GM19455 (cell line): ENCODE measurements at regions not wholly inside any gene's neighbourhood (a gene's known extent, or its start where the extent isn't known, plus 50 kb on each side); places are given as distances from the start of the nearest gene placed in this dataset.

Experiments
- ATAC-seq: cut with Tn5 transposase; IDR thresholded peaks from one replicate; pipeline ENCODE4 v1.9.1; 2021; ENCODE audit not compliant: unreplicated experiment

DNA sequence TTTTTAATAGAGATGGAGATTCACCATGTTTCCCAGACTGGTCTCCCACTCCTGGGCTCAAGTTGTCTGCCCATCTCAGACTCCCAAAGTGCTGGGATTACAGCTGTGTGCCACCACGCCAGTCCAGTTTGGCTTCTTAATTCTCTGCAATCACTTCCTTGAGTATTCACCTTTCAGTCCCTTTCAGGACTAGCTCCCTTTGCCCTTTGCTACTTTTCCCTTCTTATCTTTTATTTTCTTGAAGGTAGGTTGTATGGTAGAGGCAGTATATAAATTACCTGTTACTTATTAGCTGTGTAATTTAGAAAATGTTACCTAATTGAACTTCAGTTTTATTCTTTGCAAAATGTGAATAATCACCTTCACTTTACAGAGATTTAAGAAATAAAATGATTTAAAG lies 285.8 kb downstream of the FGF9 start:
- ATAC-seq: no peak

DNA sequence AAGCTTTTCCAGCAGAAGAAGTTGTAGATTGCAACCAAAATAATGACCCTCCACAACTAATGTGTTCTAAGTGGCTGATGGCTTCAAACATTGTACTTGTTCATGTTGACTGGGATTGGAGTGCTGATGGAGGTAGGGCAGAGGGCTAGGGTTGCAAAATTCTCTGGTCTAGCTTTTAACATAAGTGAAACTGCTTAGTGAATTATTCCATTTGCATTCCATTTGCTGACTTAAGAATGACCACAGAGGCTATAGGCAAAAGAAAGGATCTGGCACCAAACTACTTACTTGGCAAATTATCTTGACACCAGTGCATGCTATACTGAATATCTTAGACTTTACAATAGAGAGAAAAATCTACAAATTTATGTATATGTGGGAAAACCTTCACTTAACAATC lies 287.0 kb downstream of the FGF9 start:
- ATAC-seq: no peak

DNA sequence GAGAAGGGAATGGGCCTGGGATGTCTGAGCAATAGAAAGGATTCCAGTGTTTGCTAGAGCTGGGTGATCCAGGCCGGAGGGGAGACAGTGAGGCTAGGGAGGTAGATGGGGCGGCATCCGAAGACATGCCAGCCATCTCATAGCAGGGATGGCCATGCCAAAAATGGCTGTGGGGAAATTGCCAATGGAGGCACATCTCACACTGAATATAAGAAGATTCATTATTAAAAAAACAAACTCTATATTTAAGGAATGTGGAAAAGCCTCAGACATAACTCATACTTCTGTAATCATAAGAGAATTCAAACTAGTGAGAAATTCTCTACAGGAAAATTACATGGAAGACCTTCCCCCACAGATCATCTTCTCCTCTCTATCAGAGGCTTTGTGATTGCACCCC lies 289.2 kb downstream of the FGF9 start:
- no peak for ATAC-seq

DNA sequence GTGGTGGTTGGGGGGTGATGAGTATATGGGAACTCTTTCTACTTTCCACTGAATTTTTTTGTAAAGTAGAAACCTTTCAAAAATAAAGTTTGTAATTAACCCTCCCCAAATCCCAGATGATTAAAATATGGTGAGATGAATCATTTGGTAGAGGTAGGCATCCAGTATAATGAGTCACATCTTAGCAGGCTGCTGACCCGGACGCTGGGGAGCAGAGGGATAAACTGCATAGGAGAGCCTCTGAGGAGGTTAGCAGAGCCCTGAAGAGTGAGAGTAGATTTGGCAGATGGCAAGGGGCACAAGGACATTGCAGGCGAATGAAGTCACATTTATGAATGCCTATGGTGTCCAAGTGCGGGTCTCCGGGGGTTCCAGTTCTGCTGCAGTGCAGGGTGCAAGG lies 293.8 kb downstream of the FGF9 start:
- ATAC-seq: no peak

DNA sequence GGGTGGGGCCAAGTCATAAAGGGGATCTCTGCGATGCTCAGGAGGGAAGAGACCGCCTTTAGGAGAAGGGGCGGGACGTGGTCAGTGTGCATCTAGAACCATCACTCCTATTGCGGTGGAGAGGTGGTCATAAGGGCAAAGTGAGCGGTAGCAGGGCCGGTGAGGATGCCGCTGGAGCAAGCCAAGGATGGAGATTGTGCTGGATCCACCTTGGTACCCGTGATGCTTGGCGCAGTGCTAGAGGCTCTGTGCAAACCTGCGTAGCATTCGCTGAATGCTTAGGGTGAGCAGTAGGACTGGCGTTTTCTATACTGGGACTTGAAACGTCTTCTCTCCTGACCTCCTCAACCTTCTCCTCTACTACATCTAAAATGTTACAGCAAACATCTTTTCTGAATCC lies 294.2 kb downstream of the FGF9 start:
- ATAC-seq: no peak

DNA sequence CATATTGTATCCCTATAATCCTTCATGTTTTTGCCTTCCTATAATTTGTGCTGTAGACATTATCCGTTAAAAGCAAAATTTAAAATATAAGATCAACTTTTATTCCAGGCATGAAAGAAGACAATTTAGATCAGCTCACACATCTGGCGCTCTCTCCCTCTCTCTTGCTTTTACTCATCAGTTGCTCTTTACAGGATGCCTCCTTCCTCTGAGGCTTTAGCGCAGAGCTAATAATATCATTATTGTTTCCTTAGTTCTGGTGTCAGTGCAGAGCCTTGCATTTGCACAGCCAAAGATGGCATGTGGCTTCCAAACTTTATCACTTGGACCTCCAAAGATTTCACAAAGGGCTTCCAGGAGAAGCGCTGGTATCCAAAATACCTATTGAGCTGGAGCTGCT lies 295.1 kb downstream of the FGF9 start:
- ATAC-seq: no peak

DNA sequence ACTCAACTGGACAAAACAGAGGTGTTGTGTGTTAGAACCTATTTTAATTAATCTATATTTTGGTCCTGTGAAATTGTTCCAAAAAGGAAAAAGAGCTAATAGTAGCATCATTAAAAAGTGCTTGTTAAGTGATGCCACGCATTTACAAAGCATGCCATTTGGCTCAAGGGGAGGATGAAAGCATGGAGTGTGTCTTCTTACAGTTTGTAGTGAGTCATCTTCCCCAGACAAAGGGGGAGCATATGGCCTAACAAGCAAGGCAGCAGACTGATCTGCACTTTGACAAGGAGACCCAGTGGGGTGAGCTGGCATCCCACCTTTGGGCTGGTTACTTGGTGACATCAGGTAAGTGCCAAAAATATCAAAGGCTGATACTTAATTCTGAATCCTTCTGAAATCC lies 297.0 kb downstream of the FGF9 start:
- no peak for ATAC-seq

DNA sequence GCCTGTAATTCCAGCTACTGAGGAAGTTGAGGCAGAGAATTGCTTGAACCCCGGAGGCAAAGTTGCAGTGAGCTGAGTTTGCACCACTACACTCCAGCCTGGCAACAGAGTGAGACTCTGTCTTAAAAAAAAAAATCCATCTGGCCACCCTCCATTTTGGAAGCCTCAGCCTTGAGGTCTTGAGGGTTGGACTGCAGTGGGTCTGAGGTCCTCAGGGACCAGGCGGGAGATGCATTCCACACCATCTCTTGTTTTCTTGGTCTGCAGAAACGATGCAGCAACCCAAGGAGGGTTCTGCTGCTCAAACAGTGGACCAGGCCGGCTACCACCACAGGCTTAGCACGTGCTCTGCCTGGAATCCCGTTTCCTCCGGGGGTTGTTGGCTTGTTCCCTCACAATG lies 299.3 kb downstream of the FGF9 start:
- ATAC-seq: no peak

DNA sequence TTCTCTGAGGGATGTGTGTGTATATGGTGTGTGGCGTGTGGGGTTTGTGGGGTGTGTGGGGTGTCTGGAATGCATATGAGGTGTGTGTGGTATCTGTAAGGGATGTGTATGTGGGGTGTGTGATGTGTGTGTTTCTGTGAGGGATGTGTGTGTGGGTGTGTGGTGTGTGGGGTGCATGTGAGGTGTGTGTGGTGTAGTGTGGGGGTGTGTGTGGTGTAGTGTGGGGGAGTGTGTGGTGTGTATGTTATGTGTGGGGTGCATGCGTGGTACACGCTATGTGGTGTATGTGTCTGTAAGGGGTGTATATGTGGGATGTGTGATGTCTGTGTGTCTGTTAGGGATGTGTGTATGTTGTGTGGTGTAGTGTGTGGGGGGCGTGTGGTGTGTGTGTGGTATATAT lies 300.0 kb downstream of the FGF9 start:
- no peak for ATAC-seq

DNA sequence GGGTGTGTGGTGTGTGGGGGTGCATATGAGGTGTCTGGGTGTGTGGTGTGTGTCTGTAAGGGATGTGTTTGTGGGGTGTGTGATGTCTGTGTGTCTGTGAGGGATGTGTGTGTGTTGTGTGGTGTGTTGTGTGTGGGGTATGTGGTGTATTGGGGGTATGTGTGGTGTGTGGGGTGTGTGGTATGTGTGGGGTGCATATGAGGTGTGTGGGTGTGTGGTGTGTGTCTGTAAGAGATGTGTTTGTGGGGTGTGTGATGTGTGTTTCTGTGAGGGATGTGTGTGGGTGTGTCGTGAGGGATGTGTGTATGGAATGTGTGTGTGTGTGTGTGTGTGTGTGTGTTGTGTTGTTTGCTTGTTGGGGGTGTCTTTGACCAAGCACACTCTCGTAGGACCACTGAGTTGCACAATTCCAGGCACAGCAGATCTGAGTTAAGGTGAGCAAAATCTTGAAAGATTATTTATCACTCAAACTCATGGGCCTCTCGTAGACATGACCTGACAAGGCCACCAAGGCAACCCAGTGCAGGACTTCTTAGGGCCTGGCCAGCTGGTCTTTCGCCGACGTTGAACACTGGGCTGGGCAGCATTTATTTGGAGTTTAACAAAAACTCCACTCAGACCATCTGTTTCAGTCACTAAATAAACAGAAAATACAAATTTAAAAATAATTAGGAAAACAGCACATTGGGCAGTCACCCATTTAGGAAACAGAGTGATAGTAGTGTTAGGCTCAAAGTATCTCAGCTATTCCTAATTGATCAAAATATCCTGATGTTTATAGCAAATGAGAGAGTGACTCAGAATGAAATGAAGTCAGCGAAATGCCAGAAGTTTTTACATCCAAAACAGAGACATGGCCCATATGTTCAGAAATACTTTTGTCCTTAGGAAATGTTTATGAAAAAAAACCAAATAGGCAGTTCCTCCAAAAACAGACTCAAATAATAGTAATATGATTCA lies 301.1 kb downstream of the FGF9 start:
- ATAC-seq: no peak

DNA sequence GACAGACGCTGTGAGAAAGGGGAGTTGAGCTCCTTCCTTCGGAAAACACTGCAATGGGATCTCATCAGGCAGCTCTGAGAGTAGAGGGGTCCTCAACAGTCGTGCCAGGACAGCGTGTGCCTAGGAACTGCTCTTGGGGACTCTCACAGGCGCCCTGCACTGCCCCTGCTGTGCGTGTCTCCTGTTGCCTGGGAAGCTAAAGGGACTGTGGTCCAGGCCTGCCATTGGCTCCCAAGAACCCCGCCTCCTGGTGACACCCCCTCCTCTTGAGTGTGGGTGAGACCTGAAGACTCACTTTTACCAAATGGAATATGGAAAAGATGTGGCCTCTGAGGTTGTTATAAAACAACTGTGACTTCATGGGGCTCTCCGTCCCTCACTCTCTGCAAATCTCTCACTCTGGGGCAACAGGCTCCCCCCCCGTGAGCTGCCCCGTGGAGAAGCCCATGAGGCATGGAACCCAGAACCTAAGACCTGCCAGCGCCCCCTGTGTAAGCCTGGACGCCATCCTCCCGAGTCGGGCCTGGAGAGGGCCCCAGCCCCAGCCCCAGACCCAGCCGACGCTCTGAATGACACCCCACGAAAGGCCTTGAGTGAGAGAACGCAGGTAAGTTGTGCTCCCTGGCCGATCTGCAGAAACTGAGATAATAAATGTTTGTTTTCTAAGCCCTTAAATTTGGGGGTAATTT lies 302.7 kb downstream of the FGF9 start:
- no peak for ATAC-seq

DNA sequence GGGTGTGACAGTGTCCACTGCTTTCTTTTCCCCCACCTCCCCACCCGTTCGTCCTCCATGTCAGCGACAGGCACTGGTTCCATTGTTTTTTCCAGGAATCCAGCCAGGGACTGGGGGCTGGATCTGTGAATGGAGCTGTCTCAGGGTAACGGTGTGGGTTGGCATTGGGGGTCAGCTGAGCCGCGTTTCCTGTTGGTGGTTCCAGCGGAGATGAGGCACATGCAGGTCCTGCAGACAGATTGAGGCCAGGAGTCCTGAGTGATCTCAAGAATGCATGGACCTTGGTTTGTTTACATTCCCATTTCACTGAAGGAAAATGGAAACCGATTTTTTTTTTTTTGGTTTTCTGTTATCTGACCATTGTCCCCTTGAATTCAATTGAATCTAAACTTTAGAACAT lies 303.9 kb downstream of the FGF9 start:
- ATAC-seq: no peak

DNA sequence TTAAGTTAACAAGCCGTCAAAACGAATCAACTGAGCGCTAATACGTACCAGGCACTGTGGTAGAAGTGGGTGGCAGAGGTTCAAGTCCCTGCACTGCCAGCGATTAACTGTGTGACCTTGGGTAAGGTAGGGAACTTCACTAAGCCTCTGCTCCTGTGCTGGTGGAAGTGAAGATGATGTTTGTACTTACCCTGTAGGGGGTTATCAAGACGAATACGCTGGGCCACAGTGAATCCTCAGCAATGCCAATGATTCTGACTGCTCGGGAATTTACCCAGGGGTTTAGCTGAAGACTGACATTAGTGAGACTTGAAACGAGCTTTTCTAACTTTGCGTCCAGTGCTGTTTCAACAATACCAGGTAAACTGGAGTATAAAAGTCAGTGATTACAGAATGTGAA lies 305.3 kb downstream of the FGF9 start:
- ATAC-seq: no peak

DNA sequence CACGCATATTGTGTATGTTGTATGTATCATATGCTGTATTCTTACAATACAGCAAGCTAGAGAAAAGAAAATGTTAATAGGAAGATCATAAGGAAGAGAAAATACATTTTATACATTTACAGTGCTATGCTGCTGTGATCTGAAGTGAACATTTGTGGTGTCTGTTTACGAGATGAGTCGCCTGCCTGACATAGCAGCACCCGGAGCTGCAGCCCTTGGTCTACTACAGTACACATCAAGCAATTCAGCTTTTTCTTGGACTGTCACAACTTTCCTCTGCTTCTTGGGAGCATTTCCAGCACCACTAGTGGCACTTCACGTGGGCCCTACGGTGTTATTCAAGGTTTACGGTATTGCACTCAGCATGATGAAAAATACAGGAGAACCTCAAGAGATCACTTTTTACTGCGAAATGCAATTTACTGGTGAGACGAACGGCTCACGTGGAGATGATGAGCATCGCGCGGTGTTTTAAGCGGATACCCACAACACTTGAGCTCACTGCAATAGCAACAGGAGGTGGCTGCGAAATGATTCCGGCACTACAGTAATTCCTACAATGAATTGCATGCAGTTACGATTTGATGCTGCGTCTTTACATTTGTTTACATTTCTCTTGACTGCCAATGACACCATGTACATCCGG lies 308.4 kb downstream of the FGF9 start:
- ATAC-seq: no peak

DNA sequence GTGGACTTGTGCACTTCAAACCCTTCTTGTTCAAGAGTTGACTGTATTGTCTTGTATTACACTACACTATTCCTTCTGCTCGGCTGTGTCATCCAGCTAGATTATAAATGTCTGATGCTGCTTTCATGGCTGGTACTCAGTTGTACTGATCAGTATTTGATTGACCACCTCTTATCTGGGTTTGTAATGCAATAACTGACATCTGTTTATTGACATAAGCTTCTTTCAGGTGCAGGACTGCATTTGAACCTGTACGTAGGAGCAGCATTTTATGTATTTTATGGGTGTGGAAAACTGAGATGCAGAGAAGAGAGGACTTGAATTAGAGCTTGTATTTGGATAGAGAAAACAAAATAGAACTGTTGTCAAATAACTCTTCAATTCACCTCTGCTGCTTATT lies 309.2 kb downstream of the FGF9 start:
- no peak for ATAC-seq

DNA sequence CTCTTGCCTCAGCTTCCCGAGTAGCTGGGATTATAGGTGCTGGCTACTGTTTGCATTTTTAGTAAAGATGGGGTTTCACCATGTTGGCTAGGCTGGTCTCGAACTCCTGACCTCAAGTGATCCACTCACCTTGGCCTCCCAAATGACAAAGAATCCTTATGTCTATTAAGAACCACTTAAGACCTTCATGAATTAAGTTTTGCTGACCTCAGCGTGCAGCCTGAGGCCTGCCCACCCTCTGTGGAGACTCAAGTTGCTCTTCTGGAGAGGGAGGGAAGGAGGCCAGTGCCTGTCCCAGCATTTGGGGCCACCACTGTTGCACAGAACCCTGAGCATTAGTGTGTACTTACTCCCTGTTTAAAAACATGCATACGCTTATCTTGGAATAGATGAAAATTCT lies 313.3 kb downstream of the FGF9 start:
- ATAC-seq: no peak

DNA sequence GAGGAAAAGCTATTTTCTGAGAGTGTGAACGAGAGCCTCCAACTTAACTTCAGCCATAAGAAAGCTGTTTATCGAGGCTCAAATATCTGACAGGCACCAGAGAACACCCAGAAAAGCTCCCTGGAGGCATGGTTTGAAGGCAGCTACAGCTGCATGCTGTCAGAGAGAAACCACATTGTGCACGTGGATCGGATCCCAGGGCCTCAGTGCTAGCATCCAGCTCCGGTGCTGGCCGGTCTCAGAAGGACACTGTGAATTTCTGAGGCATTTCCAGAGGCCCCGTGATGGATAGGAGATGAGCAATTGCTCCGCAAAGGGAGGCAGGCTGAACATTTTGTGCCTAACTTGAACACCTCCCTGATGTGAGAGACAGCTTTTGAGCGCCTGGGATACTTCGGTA lies 315.7 kb downstream of the FGF9 start:
- no peak for ATAC-seq

DNA sequence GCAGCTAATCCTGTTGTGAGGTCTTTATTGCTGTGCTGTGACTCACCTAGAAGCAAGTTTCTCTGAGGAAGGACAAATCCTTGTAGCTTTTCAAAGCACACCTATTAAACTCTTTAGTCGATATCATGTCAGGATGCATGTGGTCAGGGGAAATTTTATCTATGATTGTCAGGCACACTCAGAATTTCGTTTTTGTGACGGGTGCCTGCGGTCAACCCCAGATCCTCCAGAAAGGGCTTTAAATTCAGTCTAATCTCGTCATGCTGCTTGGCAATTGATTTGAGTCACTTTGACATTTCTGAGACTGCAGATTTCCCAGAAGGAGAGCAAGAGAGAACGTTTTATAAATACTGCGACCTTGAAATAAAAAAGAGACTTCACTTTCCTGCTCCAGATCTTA lies 316.9 kb downstream of the FGF9 start:
- no peak for ATAC-seq

DNA sequence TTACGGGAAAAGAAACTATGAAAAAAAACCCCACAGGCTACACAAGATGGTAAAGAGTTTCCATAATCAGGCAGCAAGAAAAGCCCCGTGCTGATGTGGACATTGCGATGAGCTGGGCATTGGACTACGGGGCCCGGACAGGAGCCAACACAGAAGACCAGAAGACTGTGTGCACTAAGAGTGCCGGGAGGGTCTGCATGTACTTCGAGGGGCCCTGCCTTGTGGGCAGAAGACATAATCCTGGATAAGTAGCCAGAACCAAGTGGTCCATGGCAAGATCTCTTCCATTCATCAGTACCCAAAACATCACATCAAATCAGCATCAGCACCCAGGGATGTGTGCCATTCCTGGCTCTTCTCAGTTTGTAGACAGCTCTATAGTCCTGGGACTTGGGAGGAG lies 317.8 kb downstream of the FGF9 start:
- ATAC-seq: no peak

DNA sequence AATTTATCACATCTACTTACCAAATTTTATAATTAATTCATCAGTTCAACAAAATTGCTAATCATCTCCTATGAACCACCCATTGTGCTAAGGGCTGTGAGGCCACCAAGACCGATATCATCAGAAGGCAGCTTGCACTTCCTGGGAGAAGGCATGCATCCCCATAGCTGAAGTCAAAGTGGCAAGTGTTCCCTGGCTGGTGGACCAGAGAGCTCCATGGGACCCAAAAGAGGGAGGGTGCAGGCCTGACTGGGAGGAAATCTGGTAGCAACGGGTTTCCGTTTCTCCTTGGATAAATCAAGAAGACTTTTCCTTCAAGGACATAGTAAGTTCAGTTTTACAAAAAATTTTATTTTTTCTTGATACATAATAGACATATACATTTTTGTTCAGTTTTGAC lies 325.2 kb downstream of the FGF9 start:
- ATAC-seq: no peak

DNA sequence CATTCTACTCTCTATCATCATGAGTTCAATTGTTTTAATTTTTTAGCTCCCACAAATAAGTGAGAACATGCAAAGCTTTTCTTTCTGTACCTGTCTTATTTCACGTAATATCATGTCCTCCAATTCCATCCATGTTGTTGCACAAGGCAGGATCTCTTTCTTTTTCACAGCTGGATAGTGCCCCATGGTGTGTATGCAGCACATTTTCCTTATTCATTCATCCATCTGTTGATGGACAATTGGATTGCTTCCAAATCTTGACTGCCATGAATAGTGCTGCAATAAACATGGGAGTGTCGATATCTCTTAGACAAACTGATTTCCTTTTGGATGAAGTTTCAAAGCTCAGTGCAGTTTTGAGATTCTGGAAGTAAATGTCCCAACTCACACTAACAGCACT lies 326.9 kb downstream of the FGF9 start:
- ATAC-seq: no peak
